Retinal pigment epithelial cell (primary cell): ENCODE measurements at regions not wholly inside any gene's neighbourhood (a gene's known extent, or its start where the extent isn't known, plus 50 kb on each side); places are given as distances from the start of the nearest gene placed in this dataset.

ENCODE experiments used
- DNase-seq: peaks from one replicate; pipeline ENCODE4 v3.0.0-alpha.2; 2010; ENCODE audit warnings: low read depth
- H3K4me3 ChIP-seq: 2 replicates; pipeline ENCODE4 v1.5.1; 2011; ENCODE audit warnings: mild to moderate bottlenecking, low read length, control low read depth, moderate library complexity
- CTCF ChIP-seq: conservative IDR thresholded peaks from 2 replicates; pipeline ENCODE4 v1.5.1; 2011; ENCODE audit warnings: low read depth, low read length, control low read depth, inconsistent platforms

- H3K4me3 ChIP-seq: peak overlapping the region; percentile 69
- no peak for DNase-seq
- TF ChIP-seq CTCF: no peak
These were observed 162.8 kb downstream of the CD47 start for GRCh38 chr3:107928084-107928445.

GRCh38 chr3:107927361-107928083 is 163.3 kb downstream of the CD47 start:
- peak overlapping the region; percentile 69 for H3K4me3 ChIP-seq
- no peak for DNase-seq

GRCh38 chr3:107925851-107926250 is 165.0 kb downstream of the CD47 start:
- no peak overlapping the region for H3K4me3 ChIP-seq
- no peak for DNase-seq
- no peak for TF ChIP-seq CTCF

More at GRCh38 chr3:107927361-107928083, 163.3 kb downstream of the CD47 start:
- TF ChIP-seq CTCF: peak; percentile 94

GRCh38 chr3:107921038-107921437 is 169.8 kb downstream of the CD47 start:
- no peak overlapping the region for H3K4me3 ChIP-seq
- no peak for DNase-seq
- TF ChIP-seq CTCF: no peak

GRCh38 chr3:107920538-107920937 is 170.3 kb downstream of the CD47 start:
- no peak for DNase-seq
- no peak for TF ChIP-seq CTCF
- no peak overlapping the region for H3K4me3 ChIP-seq

GRCh38 chr3:107919239-107919638 is 171.6 kb downstream of the CD47 start:
- no peak overlapping the region for H3K4me3 ChIP-seq
- TF ChIP-seq CTCF: no peak
- no peak for DNase-seq

GRCh38 chr3:107916171-107916570 is 174.7 kb downstream of the CD47 start:
- H3K4me3 ChIP-seq: no peak overlapping the region
- no peak for TF ChIP-seq CTCF
- no peak for DNase-seq
